Bone marrow (tissue), 2 donors: ENCODE measurements at regions not wholly inside any gene's neighbourhood (a gene's known extent, or its start where the extent isn't known, plus 50 kb on each side); places are given as distances from the start of the nearest gene placed in this dataset.
"Not testable (repeated sequence)": the region's sequence is repeated elsewhere in the genome, so short reads cannot be mapped to it uniquely, and the experiment has no call there.

ENCODE experiments used
- DNase-seq, 2 donors: peaks; one replicate each; lab custom pipeline; 2025; lab: John Stamatoyannopoulos, UW

DNA sequence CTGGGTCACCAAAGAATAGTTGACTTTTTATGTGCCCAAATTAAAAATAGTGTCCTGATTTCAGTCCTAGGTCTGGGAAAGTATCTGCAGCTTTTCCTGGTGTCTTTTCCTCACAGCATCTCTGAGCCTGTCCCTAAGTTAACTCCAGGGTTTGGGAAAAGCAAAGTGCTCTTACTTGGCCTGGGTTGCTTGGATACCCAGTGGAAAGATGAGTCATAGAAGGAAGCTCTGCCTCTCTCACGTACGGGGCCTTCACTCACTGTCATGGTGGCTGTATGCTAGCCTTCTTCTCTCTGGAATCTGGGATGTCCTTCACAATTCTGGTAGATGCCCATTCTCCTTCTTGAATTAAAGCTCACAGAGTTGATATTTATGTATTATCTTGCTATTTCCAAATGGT, 607.3 kb downstream of the ANKRD50 start:
- DNase-seq, result no peak

GRCh38 chr4:124111411-124111810, 601.1 kb downstream of the ANKRD50 start:
- DNase-seq, result no peak

GRCh38 chr4:124111922-124112321, 600.6 kb downstream of the ANKRD50 start:
- DNase-seq, result peak in 1 of 2 donors; percentile 17

DNA sequence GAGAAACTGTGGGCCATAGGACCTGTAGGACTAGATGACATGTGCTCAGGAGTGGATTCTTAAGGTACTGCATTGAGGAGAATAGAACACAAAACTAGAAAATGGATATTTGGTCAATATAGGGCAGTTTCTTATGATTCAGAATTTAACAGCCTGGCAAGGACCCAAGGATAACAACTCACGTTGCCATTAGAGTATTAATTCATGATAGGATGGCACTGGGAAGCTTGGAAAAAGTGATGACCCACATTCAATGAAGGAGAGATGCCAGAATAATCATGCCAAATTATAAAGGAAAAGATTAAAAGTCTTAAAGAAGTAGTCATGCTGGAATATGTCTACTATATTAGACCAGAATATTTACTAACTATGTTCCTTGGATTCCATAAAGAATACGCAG, 594.5 kb downstream of the ANKRD50 start:
- DNase-seq, result no peak

GRCh38 chr4:124121461-124121971, 591.0 kb downstream of the ANKRD50 start:
- no peak for DNase-seq

GRCh38 chr4:124123181-124123580, 589.4 kb downstream of the ANKRD50 start:
- no peak for DNase-seq

DNA sequence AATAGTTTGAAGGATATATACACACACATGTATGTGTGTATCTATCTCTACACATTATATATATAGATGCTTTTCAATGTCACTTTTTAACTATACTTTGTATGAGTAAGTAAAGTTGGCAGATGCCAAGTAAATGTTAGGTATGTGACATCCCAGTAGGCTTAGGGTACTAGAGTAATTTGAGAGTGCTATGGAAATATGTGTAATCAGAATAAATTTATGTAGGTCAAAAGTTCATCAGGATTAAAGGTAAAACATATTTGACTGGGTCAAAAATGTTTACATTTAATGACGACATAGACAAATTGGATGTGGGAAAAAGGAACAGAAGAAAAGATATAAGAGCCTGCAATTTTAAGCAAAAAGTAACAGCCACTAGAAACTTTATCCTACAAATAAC, 588.8 kb downstream of the ANKRD50 start:
- DNase-seq, result no peak

DNA sequence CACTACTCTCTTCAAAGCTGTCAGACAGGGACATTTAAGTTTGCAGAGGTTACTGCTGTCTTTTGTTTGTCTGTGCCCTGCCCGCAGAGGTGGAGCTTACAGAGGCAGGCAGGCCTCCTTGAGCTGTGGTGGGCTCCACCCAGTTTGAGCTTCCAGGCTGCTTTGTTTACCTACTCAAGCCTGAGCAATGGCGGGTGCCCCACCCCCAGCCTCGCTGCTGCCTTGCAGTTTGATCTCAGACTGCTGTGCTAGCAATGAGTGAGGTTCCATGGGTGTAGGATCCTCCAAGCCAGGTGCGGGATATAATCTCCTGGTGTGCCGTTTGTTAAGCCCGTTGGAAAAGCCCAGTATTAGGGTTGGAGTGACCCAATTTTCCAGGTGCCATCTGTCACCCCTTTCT, 581.2 kb downstream of the ANKRD50 start:
- not testable (repeated sequence) for DNase-seq

- no peak for DNase-seq
Measured at GRCh38 chr4:124132161-124132560, 580.4 kb downstream of the ANKRD50 start.

- no peak for DNase-seq
Measured at GRCh38 chr4:124133753-124134152, 578.8 kb downstream of the ANKRD50 start.

GRCh38 chr4:124135409-124135813, 577.1 kb downstream of the ANKRD50 start:
- DNase-seq, result no peak

DNA sequence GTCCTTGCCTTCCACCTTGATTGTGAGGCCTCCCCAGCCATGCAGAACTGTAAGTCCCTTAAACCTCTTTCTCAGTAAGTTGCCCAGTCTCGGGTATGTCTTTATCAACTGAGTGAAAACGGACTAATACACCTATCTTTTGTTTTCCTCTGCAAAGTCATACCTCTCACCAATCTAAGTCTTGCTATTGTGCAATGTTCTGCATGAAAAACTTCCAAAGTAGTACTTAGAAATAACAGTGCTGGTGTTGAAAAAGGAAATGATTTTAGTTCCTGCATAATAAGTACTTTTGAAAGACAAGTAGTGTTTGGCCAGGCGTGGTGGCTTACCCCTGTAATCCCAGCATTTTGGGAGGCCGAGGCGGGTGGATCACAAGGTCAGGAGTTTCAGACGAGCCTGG, 573.5 kb downstream of the ANKRD50 start:
- no peak for DNase-seq

DNA sequence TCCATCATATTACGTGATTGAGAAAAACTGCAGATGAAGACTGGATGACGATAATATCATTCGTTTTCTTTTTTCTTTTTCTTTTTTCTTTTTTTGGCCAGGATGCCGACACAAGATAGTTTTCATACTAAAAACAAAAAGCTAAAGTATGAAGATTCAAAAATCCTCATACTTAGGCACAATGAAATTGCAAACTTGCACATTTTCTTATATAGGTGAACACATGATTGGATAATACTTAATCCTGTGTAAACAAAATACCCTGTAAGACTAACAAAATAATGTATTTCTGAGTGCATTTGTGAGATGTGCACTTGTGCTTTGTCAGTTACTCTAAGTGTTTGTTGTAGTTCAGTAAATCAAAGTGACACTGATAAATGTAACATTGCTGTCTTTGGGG, 568.9 kb downstream of the ANKRD50 start:
- no peak for DNase-seq

DNA sequence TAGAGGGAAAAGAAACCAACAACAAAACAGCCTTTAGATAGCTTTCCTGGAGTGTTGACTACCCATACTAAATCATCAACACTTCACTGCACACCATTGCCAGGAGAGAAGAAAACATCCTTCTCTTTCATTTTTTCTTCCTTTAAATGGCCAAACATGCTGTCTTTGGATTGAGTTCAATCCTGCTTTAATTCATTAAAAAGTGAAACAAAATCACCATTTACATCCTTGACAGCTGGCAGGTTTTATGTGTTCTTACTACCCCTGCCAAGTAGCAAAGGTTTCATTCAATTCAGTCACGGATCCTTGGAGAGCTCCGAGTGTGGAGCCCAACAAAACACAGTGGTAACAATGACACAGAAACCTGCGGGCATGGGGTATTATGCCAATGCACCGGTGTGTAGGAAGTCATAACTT, 568.3 kb downstream of the ANKRD50 start:
- no peak for DNase-seq

DNA sequence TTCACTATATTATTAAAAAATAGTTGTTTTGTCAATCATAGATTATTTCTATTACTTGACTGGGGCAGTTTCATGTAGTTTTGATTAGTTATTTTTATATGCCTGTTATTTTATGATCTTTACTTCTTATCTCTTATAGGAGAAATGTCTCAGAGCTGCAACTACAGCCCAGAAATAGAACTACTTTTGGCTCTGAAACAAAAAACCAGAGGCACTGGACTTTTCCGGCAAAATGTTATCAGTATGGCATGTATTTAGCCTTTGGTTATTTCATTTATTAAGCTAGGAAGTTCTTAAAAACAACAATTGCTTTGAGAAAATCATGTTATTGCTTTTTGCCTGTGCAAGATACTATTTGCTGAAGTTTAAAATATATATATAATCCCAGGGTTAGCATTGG, 566.5 kb downstream of the ANKRD50 start:
- no peak for DNase-seq

GRCh38 chr4:124151031-124151430, 561.5 kb downstream of the ANKRD50 start:
- no peak for DNase-seq

GRCh38 chr4:124152132-124152531, 560.4 kb downstream of the ANKRD50 start:
- no peak for DNase-seq

DNA sequence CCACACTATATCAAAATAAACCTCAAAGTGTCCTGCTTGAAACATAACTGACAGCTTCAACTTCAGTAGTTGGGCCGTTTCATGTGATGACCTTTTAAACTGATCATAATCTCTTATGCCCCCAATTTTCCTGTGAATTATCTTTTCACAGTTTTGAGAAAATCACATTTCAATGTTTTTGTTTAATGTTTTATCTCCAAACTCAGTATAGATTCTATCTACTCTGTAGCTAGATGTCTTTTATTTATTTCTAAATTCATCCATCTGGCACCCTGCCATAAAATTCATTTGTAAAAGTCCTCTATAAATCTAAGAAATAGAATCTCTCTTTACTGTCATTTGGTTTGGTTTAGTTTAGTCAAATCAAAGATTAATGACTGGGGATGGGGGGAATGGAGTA, 557.3 kb downstream of the ANKRD50 start:
- no peak for DNase-seq

GRCh38 chr4:124157396-124158083, 555.0 kb downstream of the ANKRD50 start:
- no peak for DNase-seq

DNA sequence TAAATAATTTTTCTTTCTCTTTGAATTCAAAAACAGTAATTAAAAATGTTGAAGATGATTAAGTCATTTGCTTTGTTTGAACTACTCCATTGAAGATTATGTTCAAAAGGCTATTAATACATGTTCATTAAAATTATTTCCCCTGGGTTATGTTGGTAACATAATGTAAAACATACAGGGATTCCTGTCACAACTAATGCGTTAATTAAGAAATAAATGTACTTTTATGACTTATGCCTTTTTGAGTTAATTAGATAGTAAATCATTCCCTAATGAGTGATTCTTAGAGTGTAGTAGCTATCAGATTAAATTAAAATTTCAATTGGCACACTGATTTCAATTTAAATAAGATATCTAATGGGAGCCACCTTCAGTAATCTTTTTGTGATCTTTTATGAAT, 549.1 kb downstream of the ANKRD50 start:
- no peak for DNase-seq

DNA sequence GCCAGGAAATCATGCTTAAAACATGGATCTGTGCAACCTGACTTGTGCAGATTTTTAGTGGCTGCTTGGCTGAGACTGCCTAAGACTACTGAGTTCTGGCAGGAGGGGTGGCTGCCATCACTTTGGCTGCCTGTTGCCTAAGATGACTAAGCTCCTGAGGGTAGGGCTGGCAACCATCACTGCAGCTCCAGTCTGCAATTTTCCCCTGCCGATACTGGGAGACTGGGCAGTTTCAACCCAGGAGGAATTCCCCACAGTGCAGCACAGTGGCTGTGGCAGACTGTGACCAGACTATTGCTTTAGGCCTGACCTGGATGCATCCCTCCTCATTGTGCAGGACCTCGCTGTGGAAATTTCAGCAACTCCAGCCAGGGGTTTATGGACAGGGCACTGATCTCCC, 544.9 kb downstream of the ANKRD50 start:
- DNase-seq, result no peak

- DNase-seq, result not testable (repeated sequence)
Measured at GRCh38 chr4:124169524-124169923, 543.0 kb downstream of the ANKRD50 start.

- DNase-seq, result no peak
Measured at GRCh38 chr4:124173912-124174311, 538.6 kb downstream of the ANKRD50 start.
